OCI-LY3 (cell line): ENCODE measurements at regions not wholly inside any gene's neighbourhood (a gene's known extent, or its start where the extent isn't known, plus 50 kb on each side); places are given as distances from the start of the nearest gene placed in this dataset.

Experiments
- EZH2phosphoT487 ChIP-seq: fragments of 200-600 bp; shearing (Covaris generic); IDR thresholded peaks from 2 replicates; pipeline ENCODE4 v1.6.1; 2018; ENCODE audit warnings: antibody characterized with exemption, mixed run types, low read depth
- TF ChIP-seq, protein P1 (sequence below): fragments of 200-600, 300-600 bp; sonication (generic); IDR thresholded peaks from 2 replicates; pipeline ENCODE4 v1.5.1; 2014; ENCODE audit warnings: antibody characterized with exemption, low read length, low read depth

DNA sequence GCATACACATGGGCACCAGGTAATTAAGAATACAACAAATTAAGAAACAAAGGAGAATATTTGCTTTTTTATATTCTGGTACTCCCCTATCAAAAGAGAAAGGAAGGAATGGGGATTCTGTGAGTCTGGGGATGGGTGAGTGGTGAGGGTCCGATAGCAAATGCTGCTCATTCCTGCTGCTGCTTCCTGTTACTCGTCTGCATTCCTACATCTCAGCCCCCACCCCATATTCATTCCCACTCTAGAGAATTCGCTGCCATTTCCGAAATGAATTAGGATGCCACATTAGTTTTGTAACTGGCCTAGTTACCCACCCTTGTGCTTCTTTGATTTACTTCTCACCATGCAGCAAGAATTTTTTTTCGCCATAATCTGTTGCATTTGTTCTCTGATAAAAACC, 1905.3 kb upstream of the PIK3C3 start:
- TF ChIP-seq, protein P1, sequence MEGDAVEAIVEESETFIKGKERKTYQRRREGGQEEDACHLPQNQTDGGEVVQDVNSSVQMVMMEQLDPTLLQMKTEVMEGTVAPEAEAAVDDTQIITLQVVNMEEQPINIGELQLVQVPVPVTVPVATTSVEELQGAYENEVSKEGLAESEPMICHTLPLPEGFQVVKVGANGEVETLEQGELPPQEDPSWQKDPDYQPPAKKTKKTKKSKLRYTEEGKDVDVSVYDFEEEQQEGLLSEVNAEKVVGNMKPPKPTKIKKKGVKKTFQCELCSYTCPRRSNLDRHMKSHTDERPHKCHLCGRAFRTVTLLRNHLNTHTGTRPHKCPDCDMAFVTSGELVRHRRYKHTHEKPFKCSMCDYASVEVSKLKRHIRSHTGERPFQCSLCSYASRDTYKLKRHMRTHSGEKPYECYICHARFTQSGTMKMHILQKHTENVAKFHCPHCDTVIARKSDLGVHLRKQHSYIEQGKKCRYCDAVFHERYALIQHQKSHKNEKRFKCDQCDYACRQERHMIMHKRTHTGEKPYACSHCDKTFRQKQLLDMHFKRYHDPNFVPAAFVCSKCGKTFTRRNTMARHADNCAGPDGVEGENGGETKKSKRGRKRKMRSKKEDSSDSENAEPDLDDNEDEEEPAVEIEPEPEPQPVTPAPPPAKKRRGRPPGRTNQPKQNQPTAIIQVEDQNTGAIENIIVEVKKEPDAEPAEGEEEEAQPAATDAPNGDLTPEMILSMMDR, result no peak
- no peak for TF ChIP-seq EZH2phosphoT487
